HUDEP-2 (cell line): ENCODE measurements at regions not wholly inside any gene's neighbourhood (a gene's known extent, or its start where the extent isn't known, plus 50 kb on each side); places are given as distances from the start of the nearest gene placed in this dataset.
"Not testable (repeated sequence)": the region's sequence is repeated elsewhere in the genome, so short reads cannot be mapped to it uniquely, and the experiment has no call there.

Source experiments
- DNase-seq, 76 experiments: peaks; one replicate each; lab custom pipeline; 2025; ENCODE audit not compliant: unreplicated experiment in 76 of 76; lab: John Stamatoyannopoulos, UW

GRCh38 chr17:77828749-77829539, 129.6 kb upstream of the TNRC6C start:
- no peak for DNase-seq

DNA sequence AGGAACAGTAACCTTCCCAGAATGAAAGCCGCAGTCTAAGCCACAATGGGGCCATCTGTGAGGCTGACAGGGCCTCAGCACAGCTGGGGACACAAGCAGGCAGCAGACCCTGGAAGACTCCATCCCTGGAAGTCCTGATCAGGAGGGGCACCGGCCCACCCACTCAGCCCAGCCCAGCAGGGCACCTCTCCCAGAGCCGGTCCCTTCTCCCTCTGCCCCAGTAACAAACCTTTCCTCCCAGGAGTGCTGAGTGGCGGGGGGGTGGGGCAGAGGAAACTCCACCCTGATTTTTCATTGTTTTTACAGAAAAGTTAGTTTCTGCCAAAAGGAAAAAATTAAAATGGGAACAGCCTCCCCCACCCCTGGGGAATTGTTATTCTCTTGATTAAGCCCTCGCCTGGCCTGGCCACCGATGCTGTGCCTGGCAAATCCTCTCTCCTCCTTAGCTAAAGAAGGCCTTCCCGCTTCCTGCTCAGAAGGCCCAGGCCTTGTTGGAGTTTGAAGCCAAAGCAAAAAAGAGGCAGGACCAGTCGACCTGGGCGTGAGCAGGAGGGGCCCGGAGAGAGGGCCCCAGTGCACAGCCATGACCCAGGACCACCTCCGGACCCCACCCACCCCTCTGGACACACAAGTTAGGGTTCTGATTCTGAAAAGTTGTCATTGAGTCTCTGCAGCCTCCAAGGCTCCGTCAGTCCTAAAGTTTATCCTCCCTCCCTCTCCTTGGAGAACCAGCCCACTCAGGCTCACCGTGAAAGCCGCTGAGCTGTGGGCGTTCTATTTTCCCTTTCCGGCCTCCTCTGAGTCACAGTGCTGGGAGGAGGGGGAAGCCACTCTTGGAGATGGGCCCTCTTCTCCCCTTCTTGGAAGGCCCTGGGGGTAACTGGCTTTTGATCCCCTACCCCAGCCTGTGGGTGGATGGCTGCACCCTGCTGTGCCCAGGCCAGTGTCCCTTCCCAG, 128.4 kb upstream of the TNRC6C start:
- DNase-seq = no peak

DNA sequence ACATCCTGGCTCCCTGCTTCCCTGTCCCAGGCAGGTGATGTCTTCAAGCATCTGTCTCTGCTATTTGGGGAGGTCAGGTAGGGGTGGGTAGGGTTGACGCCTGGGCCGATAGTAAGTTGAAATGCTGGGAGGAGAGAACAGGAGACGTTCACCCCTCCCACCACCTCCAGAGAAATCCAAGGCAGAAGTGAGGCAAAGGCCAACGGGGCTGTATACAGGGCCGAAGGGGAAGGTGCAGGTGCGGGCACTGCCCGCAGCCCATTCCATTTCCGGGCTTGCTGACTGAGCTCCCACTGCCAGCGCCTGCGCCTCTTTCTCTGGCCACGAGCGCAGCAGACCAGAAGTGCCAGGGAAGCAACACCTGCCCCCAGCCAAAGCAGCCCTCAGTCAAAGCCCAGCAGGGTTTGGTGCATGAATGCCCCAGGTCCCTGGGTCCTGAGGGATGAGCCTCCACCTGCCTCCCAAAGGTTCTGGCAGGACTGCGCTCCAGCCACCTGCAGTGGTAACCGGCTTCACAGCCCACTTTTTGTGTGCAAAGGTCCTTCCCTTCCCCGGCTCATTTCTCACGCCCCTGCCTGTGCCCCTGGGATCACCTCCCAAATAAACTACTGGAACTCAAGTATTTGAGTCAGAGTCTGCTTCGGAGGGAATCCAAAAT, 127.6 kb upstream of the TNRC6C start:
- no peak for DNase-seq

DNA sequence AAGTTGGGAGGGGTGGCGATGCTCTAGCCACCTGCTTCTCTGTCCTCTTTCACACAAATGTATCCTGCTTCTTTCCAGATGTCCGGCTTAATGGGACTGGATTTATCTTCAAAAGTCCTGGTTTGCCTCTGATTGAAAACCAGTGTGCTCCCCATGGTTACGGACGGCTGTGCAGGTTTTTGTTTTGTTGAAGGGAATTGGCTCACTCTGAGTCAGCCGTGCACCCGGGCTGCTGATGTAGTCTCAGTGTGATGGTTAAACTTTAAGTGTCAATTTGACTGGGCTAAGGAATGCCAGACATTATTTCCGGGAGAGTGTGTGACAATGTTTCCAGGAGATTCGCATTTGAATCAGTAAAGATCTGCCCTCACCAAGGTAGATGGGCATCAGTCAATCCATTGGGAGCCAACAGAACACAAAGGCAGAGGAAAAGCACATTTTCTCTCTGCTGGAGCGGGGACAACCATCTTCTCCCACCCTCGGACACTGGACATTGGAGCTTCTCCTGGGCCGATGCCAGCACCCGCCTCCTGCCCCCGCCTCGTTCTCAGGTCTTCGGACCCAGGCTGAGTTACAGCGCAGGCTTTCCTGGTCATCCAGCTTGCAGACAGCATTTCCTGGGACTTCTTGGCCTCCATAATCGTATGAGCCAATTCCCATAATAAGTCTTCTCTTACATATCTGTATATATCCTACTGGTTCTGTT, 126.9 kb upstream of the TNRC6C start:
- DNase-seq = no peak

GRCh38 chr17:77832180-77832560, 126.3 kb upstream of the TNRC6C start:
- no peak for DNase-seq

DNA sequence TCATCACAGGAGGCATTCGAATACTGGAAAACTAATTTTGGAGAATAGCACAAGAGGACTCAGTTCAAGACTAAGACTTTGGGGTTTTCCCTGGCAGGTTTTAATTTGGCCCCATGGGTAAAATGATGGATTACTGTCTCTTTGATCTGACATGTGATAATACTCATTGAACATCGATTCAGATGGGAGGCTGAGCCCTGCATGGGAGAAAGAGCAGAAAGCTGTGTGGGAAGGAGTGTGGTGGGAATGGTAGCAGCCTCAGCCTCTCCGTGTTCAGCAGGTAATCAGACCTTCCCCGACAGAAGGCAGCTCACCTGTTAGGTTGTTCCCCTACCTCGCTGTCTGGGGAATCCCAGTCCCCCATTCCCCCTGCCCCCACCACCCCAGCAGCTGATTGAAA, 124.7 kb upstream of the TNRC6C start:
- no peak for DNase-seq

DNA sequence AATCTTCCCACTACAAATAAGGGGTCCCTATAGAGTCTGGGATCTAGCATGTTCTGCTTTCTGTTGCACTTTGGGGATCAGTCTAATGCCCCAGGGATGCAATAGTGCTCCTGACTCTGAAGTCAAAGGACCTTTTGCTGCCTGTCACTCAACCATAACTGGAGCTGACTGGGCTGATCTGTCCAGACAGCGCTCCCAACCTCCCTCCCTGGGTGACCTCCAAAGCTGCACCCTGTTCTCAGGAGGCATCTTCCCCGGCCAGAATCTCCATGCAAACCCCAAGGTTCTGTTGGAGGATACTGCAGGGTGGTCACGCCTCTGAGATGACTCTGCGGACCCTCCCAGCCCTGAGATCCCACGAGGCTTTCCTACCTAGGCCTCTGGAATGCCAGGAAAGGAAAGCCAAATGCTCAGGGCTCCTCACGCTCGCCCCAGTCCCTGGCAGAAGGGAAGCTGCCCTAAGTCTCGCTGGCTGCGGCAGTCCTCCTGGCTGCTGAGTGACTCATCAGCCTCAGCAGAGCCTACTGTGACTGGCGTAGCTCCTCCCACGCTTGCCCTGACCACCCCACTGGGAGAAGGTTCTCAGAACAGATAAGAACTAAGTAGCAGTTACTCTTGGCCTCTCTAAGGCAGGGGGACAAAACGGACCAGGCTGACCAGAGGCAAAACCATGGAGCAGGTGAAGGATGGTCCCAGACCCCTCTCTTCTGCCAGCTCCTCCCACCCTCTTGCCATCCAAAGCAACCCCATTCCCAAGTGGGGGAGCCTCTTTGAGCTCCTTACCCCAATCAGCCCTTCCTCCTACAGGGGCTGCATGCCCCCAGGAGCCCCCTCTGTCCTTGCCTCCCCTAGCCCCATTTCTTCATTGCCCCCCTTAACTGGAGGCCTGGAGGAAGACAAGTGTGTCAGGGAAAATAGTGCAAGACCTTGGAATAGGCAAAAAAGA, 124.1 kb upstream of the TNRC6C start:
- peak in 73 of 76 experiments; percentile 9 to 90 (median 70) for DNase-seq

- DNase-seq = no peak
Measured at GRCh38 chr17:77836557-77837041, 121.9 kb upstream of the TNRC6C start.

DNA sequence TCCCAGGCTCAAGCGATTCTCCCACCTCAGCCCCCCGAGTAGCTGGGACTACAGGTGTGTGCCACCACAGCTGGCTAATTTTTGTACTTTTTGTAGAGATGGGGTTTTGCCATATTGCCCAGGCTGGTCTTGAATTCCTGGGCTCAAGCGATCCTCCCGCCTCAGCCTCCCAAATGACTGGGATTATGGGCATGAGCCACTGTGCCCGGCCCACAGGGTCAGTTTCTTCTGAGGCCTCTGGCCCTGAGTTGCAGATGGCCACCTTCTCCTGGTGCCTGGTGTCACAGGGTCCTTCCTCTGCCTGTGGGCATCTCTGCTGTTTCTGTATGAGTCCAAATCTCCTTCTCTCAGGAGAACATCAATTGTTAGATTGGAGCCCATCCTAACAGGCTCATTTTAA, 121.4 kb upstream of the TNRC6C start:
- not testable (repeated sequence) for DNase-seq

DNA sequence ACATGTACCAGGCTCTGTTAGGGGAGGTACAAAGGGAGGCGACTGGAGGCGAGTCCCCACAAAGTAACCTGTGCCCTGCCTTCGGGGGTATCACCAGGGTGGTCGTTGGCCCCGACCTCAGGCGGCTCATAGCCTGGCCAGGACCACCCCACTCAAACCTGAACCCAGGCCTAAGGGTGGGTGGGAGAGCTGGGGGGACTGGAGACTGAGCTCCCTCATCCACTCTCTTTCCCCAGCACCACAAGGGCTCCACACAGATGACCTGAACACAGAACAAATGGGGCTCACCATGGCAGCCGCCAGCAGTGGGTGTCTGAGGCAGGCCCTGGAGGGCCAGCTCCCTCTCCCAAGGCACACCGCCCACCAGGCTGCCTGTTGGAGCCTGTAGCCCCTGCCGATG, 120.6 kb upstream of the TNRC6C start:
- DNase-seq = no peak

GRCh38 chr17:77838748-77839697, 119.5 kb upstream of the TNRC6C start:
- no peak for DNase-seq

DNA sequence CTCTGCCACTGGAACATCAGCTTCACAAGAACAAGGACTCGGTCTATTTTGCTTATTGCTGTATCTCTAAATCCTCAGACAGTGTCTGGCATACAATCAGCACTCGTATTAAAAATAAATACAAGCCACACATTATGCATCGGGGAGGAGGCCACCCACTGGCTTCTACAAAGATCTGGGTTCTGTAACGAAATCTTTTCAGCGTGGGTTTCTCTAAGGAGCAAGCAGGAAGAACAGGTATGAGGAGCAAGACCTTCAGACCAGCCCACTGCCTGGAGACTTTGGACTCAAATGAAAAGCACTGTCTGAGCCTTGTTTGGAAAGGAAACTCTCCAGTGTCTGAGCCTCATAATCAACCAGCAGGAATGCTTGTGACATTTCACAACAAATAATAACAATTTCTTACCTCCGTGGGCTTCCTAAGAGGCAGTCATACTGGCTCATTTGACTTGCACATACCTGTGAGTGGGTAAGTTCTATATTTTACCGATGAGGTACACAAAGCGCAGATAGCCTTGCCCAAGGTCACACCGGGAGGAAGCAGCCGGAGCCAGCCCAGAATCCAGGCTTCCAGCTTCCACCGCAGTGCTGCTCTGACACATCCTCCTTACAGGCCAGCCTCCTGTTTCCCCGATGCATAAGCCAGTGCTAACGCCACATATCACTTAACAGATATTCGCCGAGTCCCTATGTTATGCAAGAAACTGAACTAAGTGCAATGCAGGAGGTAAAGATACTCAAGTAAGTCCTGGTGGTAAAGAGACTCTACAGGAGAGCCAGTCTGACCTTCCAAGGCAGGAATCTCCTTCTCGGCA, 118.6 kb upstream of the TNRC6C start:
- DNase-seq = no peak

DNA sequence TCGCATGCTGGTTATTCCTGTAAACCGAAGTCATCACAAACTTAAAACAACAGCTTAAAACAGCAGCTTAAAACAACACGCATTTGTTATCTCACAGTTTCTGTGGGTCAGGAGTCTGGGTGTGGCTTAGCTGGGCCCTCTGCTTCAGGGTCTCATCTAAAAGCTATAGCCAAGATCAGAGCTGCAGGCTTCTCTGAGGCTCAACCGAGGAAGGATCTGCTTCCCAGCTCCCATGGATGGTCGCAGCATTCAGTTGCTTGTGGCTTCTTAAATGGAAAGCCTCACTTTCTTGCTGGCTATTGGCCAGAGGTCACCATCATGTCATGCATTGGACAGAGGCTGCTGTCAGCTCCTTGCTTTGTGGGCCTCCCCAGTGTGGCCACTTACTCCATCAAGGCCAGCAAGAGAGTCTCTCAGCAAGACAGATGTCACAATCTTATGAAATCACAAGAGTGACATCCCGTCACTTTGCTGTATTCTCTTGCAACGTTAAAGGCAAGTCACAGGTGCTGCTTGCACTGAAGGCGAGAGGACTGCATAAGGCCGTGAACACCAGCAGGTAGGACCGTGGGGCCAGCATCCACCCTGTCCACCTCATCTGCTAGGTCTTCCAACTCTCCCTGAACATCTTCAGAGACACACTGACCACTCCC, 117.9 kb upstream of the TNRC6C start:
- DNase-seq = no peak

GRCh38 chr17:77841742-77842527, 116.6 kb upstream of the TNRC6C start:
- no peak for DNase-seq

GRCh38 chr17:77842528-77843147, 115.9 kb upstream of the TNRC6C start:
- DNase-seq = no peak
